RCC 7860 (cell line): ENCODE measurements at regions not wholly inside any gene's neighbourhood (a gene's known extent, or its start where the extent isn't known, plus 50 kb on each side); places are given as distances from the start of the nearest gene placed in this dataset.
"Not testable (repeated sequence)": the region's sequence is repeated elsewhere in the genome, so short reads cannot be mapped to it uniquely, and the experiment has no call there.

Experiments
- DNase-seq: peaks from one replicate; pipeline ENCODE4 v3.0.0-alpha.2; 2015; ENCODE audit warnings: low spot score
- FAIRE-seq: peaks from 2 replicates; lab custom pipeline; 2012; peaks lifted over from hg19 to GRCh38; lab: Jason Lieb, UNC

DNA sequence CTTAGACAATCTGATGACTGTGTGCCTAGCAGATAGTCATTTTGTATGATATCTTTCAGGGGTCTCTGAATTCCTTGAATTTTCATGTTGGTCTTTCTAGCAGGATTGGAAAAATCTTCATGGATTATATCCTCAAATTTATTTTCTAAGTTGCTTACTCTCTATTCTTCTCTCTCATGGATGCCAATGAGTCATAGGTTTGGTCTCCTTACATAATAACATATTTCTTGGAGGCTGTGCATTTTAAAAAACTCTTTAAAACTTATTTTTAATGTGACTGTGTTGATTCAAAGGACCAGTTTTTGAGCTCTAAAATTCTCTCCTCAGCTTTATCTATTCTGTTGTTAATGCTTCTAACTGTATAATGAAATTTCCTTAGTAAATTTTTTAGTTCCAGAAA, 198.7 kb downstream of the AASDHPPT start:
- FAIRE-seq (no peak), DNase-seq (no peak)

DNA sequence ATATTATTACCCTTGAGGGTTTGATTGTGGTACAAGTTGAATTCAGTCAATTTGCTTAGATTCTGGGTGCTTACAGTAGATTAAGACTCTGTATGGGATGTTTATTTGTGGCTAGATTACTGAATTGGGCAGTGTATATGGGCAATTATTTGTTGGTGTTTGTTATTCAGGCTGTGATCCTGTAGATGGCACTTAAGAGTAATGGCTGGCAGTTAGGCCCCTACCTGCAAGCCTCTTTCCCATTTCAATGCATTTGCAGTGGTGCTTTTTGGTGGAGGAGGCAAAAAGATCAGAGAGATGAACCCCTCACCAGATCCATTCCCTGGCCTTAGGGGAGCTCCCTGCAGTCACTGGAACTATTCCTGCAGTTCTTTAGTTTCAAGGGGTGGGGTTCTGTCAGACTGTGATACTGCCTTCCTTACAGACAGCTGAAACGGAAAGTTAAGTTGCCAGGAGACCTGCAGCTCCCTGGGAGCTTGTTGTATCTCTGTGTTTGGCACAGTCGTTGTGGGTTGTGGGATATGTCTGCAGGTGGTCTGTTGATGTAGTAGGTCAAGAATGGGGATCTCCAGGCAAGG, 199.5 kb downstream of the AASDHPPT start:
- FAIRE-seq (no peak), DNase-seq (peak; percentile 9)

DNA sequence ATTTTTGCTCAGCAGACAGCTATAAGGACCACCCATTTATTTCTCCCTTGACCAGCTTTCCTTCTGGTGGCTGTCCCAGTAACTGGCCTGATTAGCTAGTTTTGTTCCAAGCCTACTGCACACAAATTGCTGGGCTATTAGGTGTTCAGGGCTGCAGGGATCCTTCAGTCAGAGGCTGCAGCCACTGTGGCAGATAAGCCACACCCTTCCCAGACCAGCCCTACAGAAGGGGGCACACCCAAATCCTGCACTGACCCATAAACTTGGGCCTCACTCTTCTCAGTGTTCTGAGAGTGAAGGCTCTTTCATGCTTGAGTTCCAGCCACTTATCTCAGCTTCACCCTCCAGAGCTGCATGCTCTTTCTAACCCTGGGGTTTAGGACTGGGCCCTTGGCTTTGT, 200.0 kb downstream of the AASDHPPT start:
- no peak for FAIRE-seq
- DNase-seq: no peak

DNA sequence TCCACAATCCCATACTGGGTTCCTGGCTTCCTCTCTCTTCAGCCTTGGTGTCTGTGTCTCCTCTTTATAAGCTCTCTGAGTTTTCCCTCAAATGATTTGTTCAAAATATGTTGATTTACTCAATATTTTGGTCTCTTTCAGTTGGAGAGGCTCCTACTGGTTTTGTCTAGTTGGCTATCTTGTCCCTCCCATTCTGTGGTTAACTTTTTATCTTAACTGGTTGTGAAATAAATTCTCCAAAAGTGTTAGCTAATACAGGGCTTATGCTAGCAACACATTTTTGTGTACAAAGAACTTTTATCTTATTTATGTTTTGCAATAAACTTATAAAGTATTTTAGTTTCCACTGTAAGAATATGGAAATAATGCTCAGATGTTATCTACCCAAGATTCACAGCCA, 200.9 kb downstream of the AASDHPPT start:
- no peak for FAIRE-seq
- DNase-seq: no peak

DNA sequence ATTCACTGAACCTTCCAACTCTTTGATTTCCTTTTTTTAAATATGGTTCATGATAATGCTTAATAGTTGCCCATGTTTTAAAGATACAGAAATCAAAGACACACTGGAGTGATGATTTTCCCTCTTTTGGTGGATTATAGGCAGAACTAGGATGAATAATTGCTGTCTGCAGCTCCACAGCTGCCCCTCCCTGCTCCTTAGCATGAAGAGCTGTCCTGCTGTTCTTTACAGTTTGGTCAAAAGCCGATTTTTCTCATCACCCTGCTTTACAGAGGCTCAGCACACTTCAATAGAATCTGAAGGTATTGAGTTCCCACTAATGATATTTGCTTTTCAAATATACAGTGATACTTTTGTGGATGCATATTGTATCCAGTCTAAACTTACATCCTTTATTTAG, 202.6 kb downstream of the AASDHPPT start:
- DNase-seq: no peak

DNA sequence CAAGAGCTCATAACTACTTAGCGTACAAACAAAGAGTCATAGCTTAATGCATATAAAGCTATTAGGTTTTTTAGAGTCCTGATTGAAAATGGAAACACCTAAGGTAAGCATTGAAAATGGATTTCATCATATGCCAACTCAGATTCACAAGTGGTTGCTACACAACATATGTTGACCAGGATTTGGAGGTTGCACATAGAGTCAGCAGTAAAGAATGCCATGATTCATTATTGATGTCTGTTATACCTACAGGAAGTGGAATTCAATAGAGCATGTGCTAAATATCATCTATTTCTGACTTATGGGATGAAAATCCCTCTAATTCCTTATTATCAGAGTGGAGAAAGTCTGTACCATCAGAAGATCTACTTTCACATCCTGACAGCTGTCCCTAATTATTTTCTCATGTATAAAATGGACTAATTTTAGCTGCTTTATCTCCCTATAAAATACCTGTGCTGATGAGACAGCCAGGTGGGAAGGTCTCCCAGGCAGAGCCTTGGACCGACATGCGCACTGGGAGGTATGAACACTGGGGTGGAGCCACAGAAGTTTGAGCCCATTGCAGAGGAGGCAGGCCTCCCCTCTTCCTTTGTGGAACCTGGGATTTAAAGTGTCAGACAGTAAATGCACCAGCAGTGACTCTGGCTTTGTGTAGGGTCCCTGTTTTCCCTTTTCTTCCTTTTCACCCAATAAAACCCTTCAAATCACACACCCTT, 204.2 kb downstream of the AASDHPPT start:
- DNase-seq (peak; percentile 86), FAIRE-seq (peak; percentile 77)

More for the DNA sequence above, 202.6 kb downstream of the AASDHPPT start:
- FAIRE-seq: no peak

DNA sequence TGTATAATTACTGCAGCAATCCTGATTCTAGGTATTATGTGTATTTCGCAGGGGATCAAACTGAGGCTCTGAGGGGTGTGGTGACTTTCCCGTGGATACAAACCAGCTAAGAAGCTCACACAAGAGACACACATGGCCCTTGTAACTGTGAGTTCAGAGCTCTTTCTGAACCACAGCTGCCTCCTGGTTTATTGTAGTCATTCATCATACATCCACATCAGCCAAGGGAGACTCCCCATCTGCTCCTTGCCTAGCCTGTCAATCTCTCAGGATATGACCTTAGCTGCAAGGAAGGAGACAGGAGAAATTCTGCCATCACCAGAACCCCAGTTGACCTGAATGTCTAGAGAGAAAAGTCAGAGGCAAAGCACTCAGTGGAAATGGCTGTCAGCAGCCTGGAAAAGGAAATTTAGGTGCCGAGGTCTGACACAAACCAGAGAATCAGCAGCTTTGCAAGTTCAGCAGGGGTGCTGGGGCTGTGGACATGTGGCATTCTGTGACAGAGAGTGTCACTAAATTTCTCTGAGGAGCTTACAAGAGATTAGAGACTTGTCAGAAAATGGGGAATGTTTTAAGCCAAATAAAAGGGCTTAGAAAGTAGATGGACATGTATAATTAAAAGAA, 209.5 kb downstream of the AASDHPPT start:
- DNase-seq (no peak), FAIRE-seq (no peak)

DNA sequence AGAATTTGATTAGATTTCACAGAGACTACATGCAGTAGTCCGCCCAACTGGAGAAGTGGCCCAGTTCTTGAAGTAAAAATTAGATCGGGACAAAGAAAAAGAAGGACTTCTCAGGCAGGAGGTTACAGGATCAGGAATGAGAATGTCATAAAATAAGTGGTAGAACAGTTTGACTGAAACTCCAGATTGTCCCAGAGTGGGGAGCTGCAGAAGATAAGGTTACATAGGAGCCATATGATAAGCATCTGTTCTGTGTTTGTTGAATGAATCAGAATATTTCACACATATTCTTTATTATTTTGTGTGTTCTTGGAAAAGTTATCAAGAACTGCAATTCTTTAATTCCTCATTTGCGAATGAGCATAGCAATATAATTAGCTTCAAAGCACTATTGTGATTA, 210.6 kb downstream of the AASDHPPT start:
- DNase-seq (no peak), FAIRE-seq (no peak)

DNA sequence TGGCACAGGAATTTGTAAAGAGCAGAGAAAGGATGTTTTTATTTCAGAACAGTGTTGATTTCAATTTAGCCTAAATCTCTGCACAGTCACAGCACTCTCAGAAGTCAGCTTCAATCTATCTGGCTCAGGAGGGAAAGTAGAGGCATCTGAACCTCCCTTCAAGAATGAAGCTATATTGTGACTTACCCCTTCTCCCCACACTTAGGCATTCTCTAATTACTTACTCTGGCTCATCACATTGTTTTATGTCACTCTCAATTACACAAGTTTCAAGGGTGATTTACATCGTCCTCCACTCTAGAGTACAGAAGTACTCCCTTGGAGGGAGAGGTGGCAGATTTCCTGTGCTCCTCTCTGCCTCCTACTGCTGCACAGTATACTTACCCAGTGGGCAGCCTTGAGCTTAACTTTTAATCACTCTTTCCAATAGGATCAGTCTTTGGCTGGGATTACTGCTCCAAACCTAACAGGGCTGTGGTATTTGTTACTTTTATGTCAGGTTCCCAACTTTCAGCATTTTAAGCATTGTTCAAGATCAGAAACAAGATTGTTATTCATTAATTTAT, 211.4 kb downstream of the AASDHPPT start:
- FAIRE-seq: no peak
- no peak for DNase-seq

DNA sequence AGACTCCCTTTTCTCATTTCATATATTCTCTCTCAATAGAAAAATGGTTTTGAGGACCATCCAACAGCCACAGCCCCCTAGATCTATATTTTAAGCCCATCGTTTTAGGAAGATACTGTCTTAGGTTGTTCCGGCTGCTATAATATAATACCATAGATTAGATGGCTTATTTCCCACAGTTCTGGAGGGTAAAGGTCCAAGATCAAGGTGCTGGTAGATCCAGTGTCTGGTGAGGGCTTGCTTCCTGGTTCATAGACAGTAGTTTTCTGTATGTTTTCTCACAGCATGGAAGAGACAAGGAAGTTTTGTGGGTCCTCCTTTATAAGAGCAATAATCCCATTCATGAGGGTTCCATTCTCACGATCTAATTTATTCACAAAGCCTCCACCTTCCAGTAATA, 215.1 kb downstream of the AASDHPPT start:
- DNase-seq (no peak), FAIRE-seq (no peak)

DNA sequence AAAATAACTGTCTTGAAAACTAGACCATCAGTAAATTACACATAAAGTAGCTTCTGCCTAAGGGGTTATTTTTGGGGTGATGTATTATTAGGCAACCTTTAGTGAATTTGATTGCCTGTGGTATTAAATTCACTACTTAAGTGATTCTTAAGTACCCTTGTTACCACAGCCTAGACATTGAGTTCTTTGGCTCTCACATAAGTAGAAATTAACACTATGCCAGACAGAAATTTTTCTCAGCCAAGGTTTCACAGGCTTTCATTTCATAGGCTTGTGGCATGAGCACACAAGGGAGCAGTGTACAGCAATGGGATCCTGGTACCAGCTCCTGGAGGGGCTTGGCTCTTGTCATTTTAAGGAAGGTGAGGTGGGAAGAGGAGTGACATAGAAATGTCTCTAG, 218.5 kb downstream of the AASDHPPT start:
- no peak for FAIRE-seq
- no peak for DNase-seq

DNA sequence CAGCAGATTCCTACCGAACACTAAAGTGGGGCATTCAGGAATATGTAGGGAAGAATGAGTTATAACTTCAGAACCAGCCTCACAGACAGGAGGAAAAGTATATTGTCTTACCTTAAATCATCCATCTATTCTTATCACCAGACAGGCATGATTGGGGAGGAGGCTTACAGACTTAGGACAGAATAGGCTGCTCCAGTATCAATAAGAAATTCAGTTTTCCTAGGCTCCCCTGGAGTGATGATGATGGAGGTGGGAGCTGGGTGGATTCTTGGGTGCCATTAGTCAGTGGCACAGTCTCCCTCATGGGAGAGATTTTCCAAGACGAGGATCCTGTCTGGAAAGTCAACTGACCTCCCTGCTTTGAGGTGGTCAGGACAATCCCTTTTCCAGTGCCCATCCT, 225.0 kb downstream of the AASDHPPT start:
- no peak for DNase-seq
- no peak for FAIRE-seq

DNA sequence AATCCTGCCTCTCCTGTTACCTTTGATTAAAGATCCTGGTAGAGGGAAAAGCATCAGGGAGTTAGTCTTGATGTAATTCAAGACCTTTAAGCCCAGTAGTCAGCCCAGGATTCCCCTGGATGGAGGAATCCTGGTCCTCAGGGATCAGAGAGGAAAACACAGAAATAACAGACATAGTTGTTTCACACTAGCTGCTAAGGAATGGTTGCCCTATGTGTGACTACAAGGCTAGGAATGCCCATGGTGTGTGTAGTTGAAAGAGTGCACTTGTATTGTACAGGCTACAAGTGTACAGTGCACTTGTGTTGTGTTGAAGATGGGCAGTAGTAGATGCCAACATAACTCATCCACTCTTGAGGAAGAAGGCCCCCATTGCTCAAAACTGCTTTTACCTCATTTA, 226.8 kb downstream of the AASDHPPT start:
- FAIRE-seq: no peak
- no peak for DNase-seq

DNA sequence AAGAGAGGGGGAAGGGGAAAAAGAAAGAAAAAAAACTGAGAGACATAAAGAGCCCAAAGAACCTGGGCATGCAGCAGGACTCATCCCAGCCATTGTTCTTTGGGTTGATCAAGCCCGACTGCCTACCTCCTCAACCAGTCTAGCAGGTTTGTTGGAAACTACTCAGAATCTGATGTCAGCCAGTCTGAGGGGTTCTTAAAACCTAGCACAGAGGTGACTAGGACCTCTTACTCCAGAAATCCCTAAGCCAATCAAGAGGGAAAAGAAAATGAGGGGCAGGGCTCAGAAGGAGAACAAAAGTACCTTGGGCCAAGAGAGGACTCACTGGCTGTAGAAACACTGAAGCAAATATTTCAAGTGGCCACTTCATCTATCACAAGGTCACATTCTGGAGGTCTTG, 228.0 kb downstream of the AASDHPPT start:
- DNase-seq (no peak), FAIRE-seq (no peak)

DNA sequence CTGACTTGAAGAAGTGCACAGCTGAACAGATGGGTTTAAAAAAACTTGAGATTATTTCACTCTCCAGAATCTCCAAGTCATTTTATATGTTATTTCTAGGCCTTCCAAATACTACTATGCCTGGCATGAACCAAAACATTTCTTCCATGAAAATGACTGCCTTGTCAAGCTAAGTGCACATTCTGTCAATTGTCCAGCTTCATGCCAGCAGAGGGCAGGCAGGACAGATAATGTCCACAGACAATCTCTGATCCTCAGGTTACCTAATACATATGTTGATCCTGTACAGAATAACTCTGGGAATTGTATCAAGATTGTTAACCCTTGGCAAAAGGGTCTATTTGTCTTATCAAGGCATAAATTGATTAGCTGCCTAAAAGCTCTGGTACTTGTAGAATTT, 229.5 kb downstream of the AASDHPPT start:
- DNase-seq (no peak), FAIRE-seq (no peak)

DNA sequence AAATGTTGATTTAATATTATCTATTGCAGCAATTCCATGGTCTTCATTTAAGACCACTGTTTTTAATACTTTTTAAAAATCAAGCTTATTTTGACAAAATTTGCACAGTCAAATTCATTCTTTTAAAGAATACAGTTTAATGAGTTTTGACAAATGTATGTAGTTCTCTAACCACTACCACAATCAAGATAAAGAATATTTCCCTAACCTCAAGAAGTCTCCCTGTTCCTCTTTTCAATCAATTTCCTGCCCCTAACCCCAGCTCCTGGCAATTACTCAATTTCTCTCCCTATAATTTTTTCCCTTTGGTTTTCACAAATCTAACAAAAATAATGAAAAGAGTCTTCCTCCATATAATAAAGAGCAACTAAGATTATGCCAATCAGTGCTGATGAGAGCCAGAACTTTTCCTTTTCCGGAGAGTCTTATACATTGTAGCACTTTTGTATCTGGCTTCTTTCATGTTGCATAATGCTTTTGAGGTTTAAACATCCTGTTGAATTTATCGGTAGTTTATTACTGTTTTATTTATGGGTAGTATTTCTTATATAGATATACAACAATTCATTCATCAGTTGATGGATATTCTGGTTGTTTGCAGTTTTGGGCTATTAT, 231.7 kb downstream of the AASDHPPT start:
- DNase-seq (no peak), FAIRE-seq (no peak)

DNA sequence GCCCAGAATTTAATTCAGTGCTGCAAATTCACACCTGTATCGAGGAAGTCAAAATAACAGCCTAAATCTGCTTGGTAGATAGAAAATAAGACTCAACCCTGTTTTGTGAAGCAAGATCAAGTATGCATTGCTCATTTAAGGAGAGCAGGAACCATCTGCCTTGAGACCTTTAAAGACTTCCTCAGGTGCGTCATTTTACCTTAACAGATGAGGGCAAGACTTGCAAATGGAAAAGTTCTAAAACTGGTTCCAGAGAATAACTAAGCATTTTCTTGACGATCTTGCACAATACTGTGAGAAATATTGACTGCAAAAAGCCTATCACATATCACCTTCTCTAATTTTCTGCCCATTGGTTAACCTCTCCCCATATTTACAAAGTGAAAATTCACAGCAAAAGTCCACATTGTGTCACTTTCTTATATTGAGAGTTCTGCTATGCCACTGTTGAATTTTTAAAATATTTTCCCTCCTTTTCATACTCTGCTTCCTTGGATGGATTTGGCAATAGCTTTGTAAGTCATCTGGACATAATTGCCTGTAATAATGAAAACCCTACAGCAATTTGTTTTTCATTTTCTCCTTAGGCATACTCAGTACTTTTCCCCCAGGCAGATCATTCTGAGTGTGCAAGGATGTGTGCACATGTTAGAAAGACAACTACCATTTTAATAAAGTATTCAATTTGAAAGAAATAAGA, 234.2 kb downstream of the AASDHPPT start:
- DNase-seq: no peak

DNA sequence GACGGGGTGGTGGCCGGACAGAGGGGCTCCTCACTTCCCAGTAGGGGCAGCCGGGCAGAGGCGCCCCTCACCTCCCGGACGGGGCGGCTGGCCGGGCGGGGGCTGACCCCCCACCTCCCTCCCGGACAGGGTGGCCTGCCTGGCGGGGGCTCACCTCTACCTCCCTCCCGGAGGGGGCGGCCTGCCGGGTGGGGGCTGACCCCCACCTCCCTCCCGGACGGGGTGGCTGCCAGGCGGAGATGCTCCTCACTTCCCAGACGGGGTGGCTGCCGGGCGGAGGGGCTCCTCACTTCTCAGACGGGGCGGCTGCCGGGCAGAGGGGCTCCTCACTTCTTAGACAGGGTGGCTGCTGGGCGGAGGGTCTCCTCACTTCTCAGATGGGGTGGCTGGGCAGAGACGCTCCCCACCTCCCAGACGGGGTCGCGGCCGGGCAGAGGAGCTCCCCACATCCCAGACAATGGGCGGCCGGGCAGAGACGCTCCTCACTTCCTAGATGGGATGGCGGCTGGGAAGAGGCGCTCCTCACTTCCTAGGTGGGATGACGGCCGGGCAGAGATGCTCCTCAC, 239.8 kb downstream of the AASDHPPT start:
- DNase-seq, FAIRE-seq: not testable (repeated sequence)

More for the DNA sequence above, 234.2 kb downstream of the AASDHPPT start:
- no peak for FAIRE-seq

DNA sequence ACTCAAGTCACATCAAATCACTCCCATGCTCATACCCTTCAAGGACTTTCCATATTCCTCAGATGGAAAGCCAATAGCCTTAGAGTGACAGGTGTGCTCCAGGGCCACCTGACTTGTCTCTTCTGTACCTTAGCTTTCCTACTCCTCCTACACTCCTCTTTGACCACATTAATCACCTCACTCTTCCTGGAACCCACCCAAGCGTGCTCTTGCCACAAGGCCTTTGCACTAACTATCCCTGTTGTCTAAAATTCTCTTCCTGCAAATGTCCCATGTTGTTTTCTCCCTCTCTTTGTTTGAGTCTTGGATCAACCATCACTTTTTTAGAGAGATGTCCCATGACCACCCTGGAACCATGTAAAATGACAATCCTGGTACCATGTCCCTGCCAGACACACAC, 244.1 kb downstream of the AASDHPPT start:
- FAIRE-seq: peak; percentile 32
- peak; percentile 32 for DNase-seq

DNA sequence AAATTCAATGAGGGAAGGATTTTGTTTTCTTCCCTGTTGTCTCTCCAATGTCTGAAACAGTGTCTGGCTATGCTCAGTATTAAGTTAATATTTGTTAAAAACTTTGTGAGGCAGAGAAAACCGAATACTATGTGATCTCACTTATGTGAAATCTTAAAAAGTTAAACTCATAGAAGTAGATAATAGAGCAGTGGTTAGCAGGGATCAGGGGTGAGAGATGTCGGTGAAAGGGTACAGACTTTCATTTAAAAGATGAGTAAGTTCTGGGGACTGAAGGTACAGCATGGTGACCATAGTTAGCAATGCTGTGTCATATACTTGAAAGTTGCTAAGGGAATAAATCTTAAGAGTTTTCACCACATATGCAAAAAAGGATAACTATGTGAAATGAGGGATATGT, 244.6 kb downstream of the AASDHPPT start:
- DNase-seq (peak; percentile 74), FAIRE-seq (peak; percentile 93)

DNA sequence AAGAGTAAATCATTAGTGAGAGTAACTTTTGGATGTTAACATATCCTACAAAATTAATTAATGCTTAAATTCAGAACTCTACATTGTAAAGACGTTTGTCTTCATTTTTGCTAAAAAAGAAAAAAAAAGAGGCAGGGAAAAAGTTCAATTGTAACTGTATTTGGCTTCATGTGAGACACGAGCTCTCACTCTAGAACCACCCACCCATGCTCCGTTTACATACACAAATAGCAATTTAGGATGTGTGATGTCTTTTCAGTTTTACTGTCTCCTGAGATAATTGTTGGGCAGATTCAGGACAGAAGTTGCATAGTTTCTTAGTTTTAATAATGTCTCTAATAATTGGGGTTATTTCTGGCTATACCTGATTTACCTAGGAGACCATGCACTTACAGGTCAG, 248.6 kb downstream of the AASDHPPT start:
- no peak for DNase-seq
- FAIRE-seq: no peak
